Islet precursor cell (in vitro differentiated cells): ENCODE measurements at regions not wholly inside any gene's neighbourhood (a gene's known extent, or its start where the extent isn't known, plus 50 kb on each side); places are given as distances from the start of the nearest gene placed in this dataset.
"Not testable (repeated sequence)": the region's sequence is repeated elsewhere in the genome, so short reads cannot be mapped to it uniquely, and the experiment has no call there.

Source experiments
- DNase-seq: peaks from one replicate; pipeline ENCODE4 v3.0.0-alpha.2; 2018

DNA sequence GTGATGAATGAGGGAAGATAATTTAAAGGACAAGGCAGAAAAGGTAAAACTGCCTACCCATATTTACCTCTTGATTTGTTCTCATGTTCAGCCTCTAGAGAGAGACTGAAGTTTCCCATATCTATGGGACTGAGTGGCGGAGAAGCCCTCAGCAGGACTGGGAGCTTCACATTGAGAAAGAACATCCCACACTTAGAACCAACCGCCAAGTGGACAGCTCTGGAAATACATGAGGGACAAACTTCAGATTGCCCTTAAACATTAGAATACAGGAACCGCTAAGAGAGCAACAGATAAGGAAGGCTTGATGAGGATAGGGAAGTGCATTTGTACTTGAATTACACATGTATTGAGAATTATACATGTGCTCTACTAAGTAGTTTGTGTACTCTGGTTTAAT lies 316.0 kb upstream of the MIR17HG start:
- DNase-seq, result no peak

DNA sequence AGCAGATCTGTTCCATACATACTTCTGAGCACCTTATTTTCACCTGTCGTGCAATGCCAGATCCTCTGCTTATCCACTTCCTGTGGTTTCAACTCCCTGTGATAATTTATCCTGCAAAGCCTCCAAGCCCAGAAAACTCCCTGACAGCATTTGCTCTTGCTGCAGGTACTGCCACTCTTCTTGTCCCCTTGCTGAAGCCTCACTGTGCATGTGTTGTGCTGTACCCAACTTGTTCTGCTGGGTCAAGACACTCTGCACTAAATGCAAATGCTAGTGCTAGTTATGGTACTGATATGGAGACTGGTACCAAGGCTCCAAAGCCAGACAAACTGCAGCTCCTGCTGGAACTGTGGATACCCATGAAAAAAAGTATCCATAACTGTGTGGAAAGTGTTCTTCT lies 315.4 kb upstream of the MIR17HG start:
- DNase-seq, result no peak

DNA sequence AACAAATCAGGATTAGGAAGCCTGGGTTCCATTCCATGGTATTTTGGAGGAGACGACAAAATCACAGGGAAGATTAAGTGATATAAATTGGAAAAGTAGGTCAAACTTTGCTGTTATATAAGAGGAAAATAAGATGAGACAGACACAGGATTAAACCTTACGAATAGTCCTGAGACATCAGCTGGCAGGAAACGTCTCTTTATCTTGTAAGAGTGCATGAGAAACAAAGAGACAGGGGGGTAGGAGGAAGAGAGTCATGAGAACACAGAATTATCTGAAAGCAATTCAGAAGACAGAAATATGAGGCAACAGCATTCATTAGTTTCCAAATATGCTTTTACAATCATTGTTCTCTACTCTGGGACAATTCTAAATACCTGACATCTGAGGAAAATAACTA lies 310.6 kb upstream of the MIR17HG start:
- DNase-seq, result no peak

DNA sequence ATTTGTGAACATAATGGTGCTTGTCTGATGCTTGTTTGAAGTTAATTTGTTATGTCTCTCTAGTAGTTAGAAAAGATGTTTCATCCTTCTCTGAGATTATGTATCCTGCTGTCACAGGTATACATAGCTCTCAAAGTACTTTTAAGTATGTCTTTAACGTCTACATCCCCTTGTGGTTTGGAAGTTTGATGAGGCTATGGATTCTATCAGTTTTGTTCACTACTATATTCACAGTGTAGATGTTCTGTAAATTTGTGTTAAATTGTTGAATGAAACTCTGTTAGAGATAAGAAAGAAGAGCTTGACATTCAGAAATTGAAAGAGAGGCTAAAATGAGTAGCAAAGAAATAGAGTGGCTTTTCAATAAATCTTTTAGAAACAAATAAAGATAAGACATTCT lies 304.6 kb upstream of the MIR17HG start:
- no peak for DNase-seq

- DNase-seq, result no peak
These were observed 302.0 kb upstream of the MIR17HG start for GRCh38 chr13:91045351-91046034.

- no peak for DNase-seq
These were observed 300.7 kb upstream of the MIR17HG start for GRCh38 chr13:91046715-91047327.

DNA sequence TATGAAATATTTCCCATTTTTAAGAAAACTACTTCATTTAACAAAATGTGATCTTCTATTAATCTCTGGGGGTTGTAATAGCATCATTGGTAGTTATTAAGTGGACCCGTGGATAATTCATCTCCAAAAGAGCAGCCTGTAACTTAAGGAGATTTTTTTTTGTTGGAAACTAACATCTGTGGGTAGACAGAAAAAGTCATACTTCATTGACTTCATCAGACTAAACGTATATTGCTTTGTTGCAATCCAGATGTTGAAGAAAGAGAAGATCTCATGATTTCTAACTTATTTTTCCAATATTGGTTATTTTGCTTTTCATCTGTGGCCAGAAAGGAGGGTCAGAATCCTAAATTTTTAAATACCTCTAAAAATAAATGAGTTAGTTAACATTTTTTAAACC lies 296.5 kb upstream of the MIR17HG start:
- DNase-seq, result no peak

- DNase-seq, result no peak
These were observed 294.6 kb upstream of the MIR17HG start for GRCh38 chr13:91052876-91053275.

DNA sequence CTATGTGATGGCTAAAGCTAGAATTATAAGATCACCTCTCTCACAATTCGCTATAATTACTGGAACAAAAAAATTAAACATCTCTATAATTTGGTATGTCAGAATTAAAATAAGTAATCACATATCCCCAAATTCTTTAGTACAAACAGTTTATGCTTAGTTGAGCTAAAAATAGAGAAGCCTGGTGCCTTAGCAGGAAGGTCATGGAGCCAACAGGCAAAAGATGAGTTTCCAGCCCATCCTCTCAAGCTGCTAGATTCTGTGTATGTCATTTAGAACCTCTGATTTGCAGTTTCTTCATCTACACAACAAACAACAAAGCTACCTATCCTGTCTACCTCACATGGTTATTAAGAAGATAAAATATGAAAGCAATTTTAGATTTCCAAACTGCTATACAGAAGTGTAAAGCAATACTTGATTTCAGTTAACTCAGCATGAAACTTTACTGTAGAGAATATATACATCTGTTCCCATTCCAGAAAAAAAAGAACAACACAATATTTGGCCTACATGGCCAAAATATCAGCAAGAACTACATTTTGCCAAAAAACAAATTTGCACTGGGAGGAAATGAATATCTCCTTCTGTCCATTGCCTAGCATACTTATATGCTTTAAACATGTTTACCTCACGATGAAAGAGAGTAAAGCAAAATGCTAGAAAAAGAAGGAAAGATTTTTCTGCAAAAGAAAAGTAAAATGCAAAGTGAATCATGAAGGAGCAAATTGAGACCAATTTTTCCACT lies 294.0 kb upstream of the MIR17HG start:
- no peak for DNase-seq

DNA sequence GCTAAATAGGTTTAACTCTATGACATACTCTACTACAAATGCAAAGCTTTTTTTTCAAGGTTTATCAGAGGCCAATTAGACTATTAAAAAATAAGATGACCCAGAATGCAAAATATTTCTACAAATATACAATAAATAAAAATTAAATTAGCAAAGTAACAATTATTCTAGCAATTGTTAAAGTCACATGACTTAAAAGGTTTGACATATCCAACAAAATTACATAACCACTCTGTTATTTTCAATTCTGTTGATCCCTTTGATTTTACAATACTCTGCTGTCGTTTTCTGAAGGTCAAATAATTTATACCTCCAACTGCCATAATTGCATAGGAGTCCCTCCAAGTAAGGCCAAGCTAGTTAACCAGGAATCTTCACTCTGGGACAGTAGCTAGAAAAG lies 292.6 kb upstream of the MIR17HG start:
- no peak for DNase-seq

GRCh38 chr13:91056746-91057145 lies 290.7 kb upstream of the MIR17HG start:
- no peak for DNase-seq

DNA sequence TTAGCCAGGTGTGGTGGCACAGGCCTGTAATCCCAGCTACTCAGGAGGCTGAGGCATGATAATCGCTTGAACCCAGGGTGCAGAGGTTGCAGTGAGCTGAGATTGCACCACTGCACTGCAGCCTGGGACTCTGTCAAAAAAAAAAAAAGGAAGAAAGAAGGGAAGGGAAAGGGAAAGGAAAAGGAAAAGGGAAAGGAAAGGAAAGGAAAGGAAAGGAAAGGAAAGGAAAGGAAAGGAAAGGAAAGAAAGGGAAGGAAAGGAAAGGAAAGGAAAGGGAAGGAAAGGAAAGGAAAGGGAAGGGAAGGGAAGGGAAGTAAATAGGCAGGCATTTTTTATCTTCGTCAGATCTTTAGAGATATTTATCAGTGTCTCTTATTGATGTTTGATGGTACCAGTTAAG lies 290.0 kb upstream of the MIR17HG start:
- DNase-seq, result not testable (repeated sequence)

DNA sequence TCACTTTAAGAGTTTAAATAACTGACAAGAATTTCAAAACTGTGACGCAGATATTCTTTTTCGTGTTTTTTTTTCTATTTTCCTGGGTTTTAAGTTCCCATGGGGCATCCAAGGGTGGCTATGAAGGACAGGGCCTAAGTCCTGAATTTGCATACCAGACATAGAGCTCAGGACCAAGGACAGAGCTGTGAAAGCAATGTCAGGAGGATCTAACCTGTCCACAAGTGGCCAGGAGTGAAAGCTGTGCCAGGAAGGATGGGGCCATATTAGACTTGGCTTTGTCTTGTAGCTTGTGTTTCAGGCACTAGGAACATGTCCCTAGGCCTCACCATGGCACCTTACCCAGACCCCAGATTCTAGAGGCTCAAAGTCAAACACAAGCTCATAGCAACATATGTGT lies 289.4 kb upstream of the MIR17HG start:
- DNase-seq, result peak; percentile 78

- DNase-seq, result no peak
These were observed 288.6 kb upstream of the MIR17HG start for GRCh38 chr13:91058919-91059318.

- DNase-seq, result no peak
These were observed 280.7 kb upstream of the MIR17HG start for GRCh38 chr13:91066745-91067144.

- no peak for DNase-seq
These were observed 275.0 kb upstream of the MIR17HG start for GRCh38 chr13:91072486-91072885.

DNA sequence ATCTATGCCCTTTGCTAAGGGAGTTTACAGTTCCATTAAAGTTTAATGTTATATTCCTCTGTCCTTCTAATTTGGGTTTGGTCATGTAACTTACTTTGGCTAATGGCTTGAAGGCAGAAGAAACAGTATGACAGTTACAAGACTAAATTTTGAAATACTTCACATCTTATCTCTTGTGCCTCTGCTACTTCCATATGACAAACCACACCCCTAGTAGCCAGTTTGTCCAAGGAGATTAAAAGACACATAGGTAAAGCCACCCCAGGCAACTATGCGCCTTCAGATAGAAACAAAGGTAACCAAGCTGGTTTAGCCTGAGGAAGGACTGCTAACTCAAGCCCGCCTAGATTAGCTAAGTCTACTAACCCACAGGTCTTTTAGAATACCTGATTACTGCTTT lies 273.4 kb upstream of the MIR17HG start:
- DNase-seq, result no peak

DNA sequence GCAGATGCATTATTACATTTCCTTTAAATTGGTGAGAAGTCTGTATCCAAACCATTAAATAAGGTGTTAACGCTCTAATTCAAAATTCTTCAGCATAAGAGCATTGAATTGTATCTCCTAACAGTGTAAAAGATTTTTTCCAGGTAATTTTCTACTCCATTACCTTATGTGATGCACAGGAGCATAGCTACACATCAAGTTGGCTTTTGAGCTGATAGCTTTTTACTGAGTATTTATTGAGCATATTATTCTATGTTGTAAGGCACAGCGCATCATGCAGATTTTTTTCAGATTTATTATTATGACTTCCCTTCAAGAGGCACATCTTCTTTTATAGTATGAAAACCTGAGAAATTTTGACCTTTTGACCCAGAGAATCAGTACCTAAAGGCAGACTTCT lies 270.7 kb upstream of the MIR17HG start:
- no peak for DNase-seq

- DNase-seq, result no peak
These were observed 269.3 kb upstream of the MIR17HG start for GRCh38 chr13:91078093-91078679.

DNA sequence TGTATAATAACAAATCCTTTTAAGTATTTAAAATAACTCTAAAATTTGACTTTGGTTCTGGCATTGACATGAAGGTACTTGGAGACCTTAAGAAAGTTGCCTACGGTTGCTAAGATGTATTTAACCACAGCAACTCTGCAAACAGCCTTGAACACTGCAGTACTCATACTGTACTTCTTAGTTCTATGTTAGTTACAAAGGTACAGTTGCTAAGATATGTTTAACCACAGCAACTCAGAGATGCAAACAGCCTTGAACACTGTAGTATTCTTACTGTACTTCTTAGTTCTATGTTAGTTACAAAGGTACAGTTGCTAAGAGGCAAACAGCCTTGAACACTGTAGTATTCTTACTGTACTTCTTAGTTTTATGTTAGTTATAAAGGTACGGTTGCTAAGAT lies 268.3 kb upstream of the MIR17HG start:
- DNase-seq, result no peak

- no peak for DNase-seq
These were observed 262.4 kb upstream of the MIR17HG start for GRCh38 chr13:91085127-91085526.

DNA sequence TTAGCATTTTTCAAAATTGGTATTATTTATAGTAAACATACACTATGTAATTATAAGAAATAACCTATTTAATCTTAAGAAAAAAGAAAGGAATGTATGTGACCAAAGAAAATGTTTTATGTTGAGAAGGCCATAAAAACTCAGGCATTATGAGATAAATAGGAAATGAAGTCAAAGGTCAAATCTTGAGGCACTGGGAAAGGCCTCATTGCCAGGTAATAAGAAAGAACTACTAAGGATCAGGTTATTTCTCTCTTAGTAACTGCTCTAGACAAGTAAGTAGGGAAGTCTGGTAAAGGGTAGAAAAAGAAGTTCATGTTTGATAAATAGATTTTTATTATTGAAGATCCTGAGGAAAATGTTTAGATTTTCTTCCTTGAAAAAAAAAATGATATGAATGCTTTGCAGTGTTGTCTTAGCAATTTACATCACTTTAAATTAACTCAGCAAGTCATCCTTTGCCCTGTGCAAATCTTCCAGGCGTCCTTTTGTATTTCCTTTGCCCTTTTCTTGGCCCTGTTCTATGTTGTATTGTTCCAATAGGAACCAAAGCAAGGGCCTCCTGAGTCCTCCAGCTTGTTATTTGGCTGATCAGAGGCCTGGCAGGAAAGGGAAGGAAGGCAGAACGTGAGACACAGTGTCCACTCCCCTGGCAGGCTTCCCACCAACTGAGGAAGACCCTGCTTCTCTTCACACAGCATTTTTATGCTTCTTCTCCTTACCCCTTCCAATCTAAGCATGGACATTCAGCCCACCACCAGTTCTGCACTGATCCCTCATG lies 260.4 kb upstream of the MIR17HG start:
- DNase-seq, result no peak

DNA sequence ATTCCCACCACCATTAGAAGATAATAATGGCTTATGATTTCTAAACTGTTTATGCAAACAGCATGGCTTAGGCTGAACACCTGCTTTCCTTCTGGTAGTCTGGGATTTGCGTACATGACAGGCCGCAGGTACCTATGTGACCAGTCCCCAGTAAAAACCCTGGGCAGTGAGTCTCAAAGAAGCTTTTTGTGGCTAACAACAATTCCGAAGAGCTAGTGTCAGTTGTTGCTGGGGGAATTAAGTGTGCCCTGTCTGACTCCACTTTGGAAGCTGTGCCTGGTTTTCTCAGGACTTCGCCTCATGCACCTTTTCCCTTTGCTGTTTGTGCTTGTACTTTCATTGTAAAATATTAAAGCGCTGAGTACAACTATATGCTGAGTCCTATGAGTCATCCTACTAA lies 250.2 kb upstream of the MIR17HG start:
- no peak for DNase-seq
